Endothelial cell of umbilical vein (primary cell): ENCODE measurements at regions not wholly inside any gene's neighbourhood (a gene's known extent, or its start where the extent isn't known, plus 50 kb on each side); places are given as distances from the start of the nearest gene placed in this dataset.

Experiments
- CTCF ChIP-seq, 2 donors: IDR thresholded peaks; 1 replicate in 1 of 2; 2 replicates in 1 of 2; pipeline ENCODE4 v1.5.1; 2011; ENCODE audit warnings: low read length in 2 of 2, mild to moderate bottlenecking in 2 of 2, moderate library complexity in 2 of 2, control low read depth in 1 of 2, inconsistent platforms in 1 of 2, low read depth in 1 of 2; ENCODE audit not compliant: insufficient read depth in 1 of 2; ENCODE audit errors: extremely low read depth in 1 of 2
- EZH2 ChIP-seq: IDR thresholded peaks from 2 replicates; pipeline ENCODE4 v1.6.1; 2012; ENCODE audit warnings: borderline replicate concordance, low read depth, mild to moderate bottlenecking, moderate library complexity, low read length, inconsistent platforms; ENCODE audit not compliant: severe bottlenecking
- JUN ChIP-seq: IDR thresholded peaks from 2 replicates; pipeline ENCODE4 v1.6.1; 2011; ENCODE audit warnings: borderline replicate concordance, low read depth; ENCODE audit not compliant: insufficient read length, insufficient read depth
- MYC ChIP-seq: IDR thresholded peaks from one replicate; pipeline ENCODE4 v1.6.1; 2011; ENCODE audit warnings: mild to moderate bottlenecking, low read depth, low read length
- POLR2A ChIP-seq: IDR thresholded peaks from 2 replicates; pipeline ENCODE4 v1.6.1; 2012; ENCODE audit warnings: low read depth, mild to moderate bottlenecking, control low read depth, low read length
- POLR2AphosphoS5 ChIP-seq: IDR thresholded peaks from 2 replicates; pipeline ENCODE4 v1.6.1; 2012; ENCODE audit warnings: low read depth, mild to moderate bottlenecking, control low read depth, low read length, moderate library complexity; ENCODE audit not compliant: insufficient read depth

GRCh38 chr18:73087282-73087977 is 219.6 kb upstream of the NETO1 start:
- TF ChIP-seq CTCF (IDR thresholded peaks at IDR 0.05; ENCODE audit: extremely low read depth in 1 of 2, insufficient read depth in 1 of 2, low read depth in 1 of 2, low read length in 2 of 2), result no peak
- no peak for TF ChIP-seq MYC
- TF ChIP-seq POLR2AphosphoS5, result no peak
- no peak for TF ChIP-seq POLR2A
- TF ChIP-seq JUN, result no peak
- no peak for TF ChIP-seq EZH2
